ENCODE measurements at regions not wholly inside any gene's neighbourhood (a gene's known extent, or its start where the extent isn't known, plus 50 kb on each side); places are given as distances from the start of the nearest gene placed in this dataset.
"Not testable (repeated sequence)": the region's sequence is repeated elsewhere in the genome, so short reads cannot be mapped to it uniquely, and the experiment has no call there.

- no peaks in the 10 kb centered on the region for H3K4me1 ChIP-seq (ENCODE audit: control insufficient read depth, insufficient read depth, low read length, unreplicated experiment)
- peaks cover 11% of the 10 kb centered on the region for H3K27me3 ChIP-seq (ENCODE audit: insufficient read depth, low read length)
- no peak overlapping the region for H2AFZ ChIP-seq (ENCODE audit: low read length, unreplicated experiment)
- no peak overlapping the region for H3K4me3 ChIP-seq (ENCODE audit: low read depth, low read length)
- H3K36me3 ChIP-seq (ENCODE audit: insufficient read depth, low read length) = no peaks in the 10 kb centered on the region
- H3K79me2 ChIP-seq (ENCODE audit: control insufficient read depth, insufficient read depth, low read length, unreplicated experiment) = no peaks in the 10 kb centered on the region
- no peak overlapping the region for H3K27ac ChIP-seq (ENCODE audit: low read depth, low read length)
These were observed 155.9 kb upstream of the CCDC196 start for GRCh38 chr14:66330228-66330627.

- no peaks in the 10 kb centered on the region for H3K4me1 ChIP-seq (ENCODE audit: control insufficient read depth, insufficient read depth, low read length, unreplicated experiment)
- no peak overlapping the region for H3K4me3 ChIP-seq (ENCODE audit: low read depth, low read length)
- peaks cover 7% of the 10 kb centered on the region for H3K27me3 ChIP-seq (ENCODE audit: insufficient read depth, low read length)
- no peaks in the 10 kb centered on the region for H3K79me2 ChIP-seq (ENCODE audit: control insufficient read depth, insufficient read depth, low read length, unreplicated experiment)
- no peaks in the 10 kb centered on the region for H3K36me3 ChIP-seq (ENCODE audit: insufficient read depth, low read length)
- no peak overlapping the region for H2AFZ ChIP-seq (ENCODE audit: low read length, unreplicated experiment)
- no peak overlapping the region for H3K27ac ChIP-seq (ENCODE audit: low read depth, low read length)
These were observed 155.3 kb upstream of the CCDC196 start for GRCh38 chr14:66330916-66331315.

GRCh38 chr14:66333293-66333692 lies 152.9 kb upstream of the CCDC196 start:
- not testable (repeated sequence) for H3K4me3 ChIP-seq (ENCODE audit: low read depth, low read length); H3K4me1 ChIP-seq (ENCODE audit: control insufficient read depth, insufficient read depth, low read length, unreplicated experiment); H3K79me2 ChIP-seq (ENCODE audit: control insufficient read depth, insufficient read depth, low read length, unreplicated experiment); H3K36me3 ChIP-seq (ENCODE audit: insufficient read depth, low read length); H3K27ac ChIP-seq (ENCODE audit: low read depth, low read length); H3K27me3 ChIP-seq (ENCODE audit: insufficient read depth, low read length); H2AFZ ChIP-seq (ENCODE audit: low read length, unreplicated experiment)

GRCh38 chr14:66341239-66341638 lies 144.9 kb upstream of the CCDC196 start:
- Histone ChIP-seq H2AFZ (ENCODE audit: low read length, unreplicated experiment) (no peak overlapping the region), H3K4me3 (ENCODE audit: low read depth, low read length) (no peak overlapping the region), H3K36me3 (ENCODE audit: insufficient read depth, low read length) (no peaks in the 10 kb centered on the region), H3K79me2 (ENCODE audit: control insufficient read depth, insufficient read depth, low read length, unreplicated experiment) (no peaks in the 10 kb centered on the region), H3K4me1 (ENCODE audit: control insufficient read depth, insufficient read depth, low read length, unreplicated experiment) (no peaks in the 10 kb centered on the region), H3K27ac (ENCODE audit: low read depth, low read length) (no peak overlapping the region), H3K27me3 (ENCODE audit: insufficient read depth, low read length) (peaks cover 22% of the 10 kb centered on the region)

GRCh38 chr14:66345986-66346385 lies 140.2 kb upstream of the CCDC196 start:
- H3K27me3 ChIP-seq (ENCODE audit: insufficient read depth, low read length) = peaks cover 25% of the 10 kb centered on the region
- H3K27ac ChIP-seq (ENCODE audit: low read depth, low read length) = no peak overlapping the region
- no peaks in the 10 kb centered on the region for H3K36me3 ChIP-seq (ENCODE audit: insufficient read depth, low read length)
- no peaks in the 10 kb centered on the region for H3K79me2 ChIP-seq (ENCODE audit: control insufficient read depth, insufficient read depth, low read length, unreplicated experiment)
- H2AFZ ChIP-seq (ENCODE audit: low read length, unreplicated experiment) = no peak overlapping the region
- no peak overlapping the region for H3K4me3 ChIP-seq (ENCODE audit: low read depth, low read length)
- H3K4me1 ChIP-seq (ENCODE audit: control insufficient read depth, insufficient read depth, low read length, unreplicated experiment) = no peaks in the 10 kb centered on the region

- Histone ChIP-seq H2AFZ (ENCODE audit: low read length, unreplicated experiment) (no peak overlapping the region), H3K79me2 (ENCODE audit: control insufficient read depth, insufficient read depth, low read length, unreplicated experiment) (no peaks in the 10 kb centered on the region), H3K4me3 (ENCODE audit: low read depth, low read length) (no peak overlapping the region), H3K4me1 (ENCODE audit: control insufficient read depth, insufficient read depth, low read length, unreplicated experiment) (no peaks in the 10 kb centered on the region), H3K27me3 (ENCODE audit: insufficient read depth, low read length) (peaks cover 2% of the 10 kb centered on the region), H3K36me3 (ENCODE audit: insufficient read depth, low read length) (no peaks in the 10 kb centered on the region), H3K27ac (ENCODE audit: low read depth, low read length) (no peak overlapping the region)
These were observed 134.9 kb upstream of the CCDC196 start for GRCh38 chr14:66351310-66351709.

GRCh38 chr14:66359500-66359899 lies 126.7 kb upstream of the CCDC196 start:
- H3K36me3 ChIP-seq (ENCODE audit: insufficient read depth, low read length) = no peaks in the 10 kb centered on the region
- no peak overlapping the region for H2AFZ ChIP-seq (ENCODE audit: low read length, unreplicated experiment)
- H3K27me3 ChIP-seq (ENCODE audit: insufficient read depth, low read length) = peaks cover 29% of the 10 kb centered on the region
- no peaks in the 10 kb centered on the region for H3K4me1 ChIP-seq (ENCODE audit: control insufficient read depth, insufficient read depth, low read length, unreplicated experiment)
- H3K27ac ChIP-seq (ENCODE audit: low read depth, low read length) = no peak overlapping the region
- H3K79me2 ChIP-seq (ENCODE audit: control insufficient read depth, insufficient read depth, low read length, unreplicated experiment) = no peaks in the 10 kb centered on the region
- H3K4me3 ChIP-seq (ENCODE audit: low read depth, low read length) = no peak overlapping the region

GRCh38 chr14:66360366-66360926 lies 125.7 kb upstream of the CCDC196 start:
- Histone ChIP-seq H2AFZ (ENCODE audit: low read length, unreplicated experiment) (no peak overlapping the region), H3K79me2 (ENCODE audit: control insufficient read depth, insufficient read depth, low read length, unreplicated experiment) (no peaks in the 10 kb centered on the region), H3K27ac (ENCODE audit: low read depth, low read length) (no peak overlapping the region)

GRCh38 chr14:66361013-66361412 lies 125.2 kb upstream of the CCDC196 start:
- H3K4me3 ChIP-seq (ENCODE audit: low read depth, low read length) = no peak overlapping the region
- H3K36me3 ChIP-seq (ENCODE audit: insufficient read depth, low read length) = no peaks in the 10 kb centered on the region
- no peaks in the 10 kb centered on the region for H3K4me1 ChIP-seq (ENCODE audit: control insufficient read depth, insufficient read depth, low read length, unreplicated experiment)
- peaks cover 41% of the 10 kb centered on the region for H3K27me3 ChIP-seq (ENCODE audit: insufficient read depth, low read length)
- no peak overlapping the region for H3K27ac ChIP-seq (ENCODE audit: low read depth, low read length)
- H3K79me2 ChIP-seq (ENCODE audit: control insufficient read depth, insufficient read depth, low read length, unreplicated experiment) = no peaks in the 10 kb centered on the region
- H2AFZ ChIP-seq (ENCODE audit: low read length, unreplicated experiment) = peak overlapping the region; percentile 25

More at GRCh38 chr14:66360366-66360926, 125.7 kb upstream of the CCDC196 start:
- Histone ChIP-seq H3K36me3 (ENCODE audit: insufficient read depth, low read length) (no peaks in the 10 kb centered on the region), H3K4me3 (ENCODE audit: low read depth, low read length) (no peak overlapping the region), H3K4me1 (ENCODE audit: control insufficient read depth, insufficient read depth, low read length, unreplicated experiment) (no peaks in the 10 kb centered on the region), H3K27me3 (ENCODE audit: insufficient read depth, low read length) (peaks cover 35% of the 10 kb centered on the region)

GRCh38 chr14:66365388-66365787 lies 120.8 kb upstream of the CCDC196 start:
- H3K27ac ChIP-seq (ENCODE audit: low read depth, low read length) = no peak overlapping the region
- no peaks in the 10 kb centered on the region for H3K36me3 ChIP-seq (ENCODE audit: insufficient read depth, low read length)

GRCh38 chr14:66369157-66369697 lies 116.9 kb upstream of the CCDC196 start:
- Histone ChIP-seq H3K27ac (ENCODE audit: low read depth, low read length) (no peak overlapping the region), H3K27me3 (ENCODE audit: insufficient read depth, low read length) (peaks cover 34% of the 10 kb centered on the region), H3K79me2 (ENCODE audit: control insufficient read depth, insufficient read depth, low read length, unreplicated experiment) (no peaks in the 10 kb centered on the region), H3K4me1 (ENCODE audit: control insufficient read depth, insufficient read depth, low read length, unreplicated experiment) (no peaks in the 10 kb centered on the region), H3K4me3 (ENCODE audit: low read depth, low read length) (no peak overlapping the region), H3K36me3 (ENCODE audit: insufficient read depth, low read length) (no peaks in the 10 kb centered on the region), H2AFZ (ENCODE audit: low read length, unreplicated experiment) (no peak overlapping the region)

More at GRCh38 chr14:66365388-66365787, 120.8 kb upstream of the CCDC196 start:
- H3K79me2 ChIP-seq (ENCODE audit: control insufficient read depth, insufficient read depth, low read length, unreplicated experiment) = no peaks in the 10 kb centered on the region
- H2AFZ ChIP-seq (ENCODE audit: low read length, unreplicated experiment) = no peak overlapping the region
- H3K4me1 ChIP-seq (ENCODE audit: control insufficient read depth, insufficient read depth, low read length, unreplicated experiment) = no peaks in the 10 kb centered on the region
- H3K27me3 ChIP-seq (ENCODE audit: insufficient read depth, low read length) = peaks cover 46% of the 10 kb centered on the region
- H3K4me3 ChIP-seq (ENCODE audit: low read depth, low read length) = no peak overlapping the region

Data from ACC112 (cell line).